ENCODE measurements at regions not wholly inside any gene's neighbourhood (a gene's known extent, or its start where the extent isn't known, plus 50 kb on each side); places are given as distances from the start of the nearest gene placed in this dataset.

DNA sequence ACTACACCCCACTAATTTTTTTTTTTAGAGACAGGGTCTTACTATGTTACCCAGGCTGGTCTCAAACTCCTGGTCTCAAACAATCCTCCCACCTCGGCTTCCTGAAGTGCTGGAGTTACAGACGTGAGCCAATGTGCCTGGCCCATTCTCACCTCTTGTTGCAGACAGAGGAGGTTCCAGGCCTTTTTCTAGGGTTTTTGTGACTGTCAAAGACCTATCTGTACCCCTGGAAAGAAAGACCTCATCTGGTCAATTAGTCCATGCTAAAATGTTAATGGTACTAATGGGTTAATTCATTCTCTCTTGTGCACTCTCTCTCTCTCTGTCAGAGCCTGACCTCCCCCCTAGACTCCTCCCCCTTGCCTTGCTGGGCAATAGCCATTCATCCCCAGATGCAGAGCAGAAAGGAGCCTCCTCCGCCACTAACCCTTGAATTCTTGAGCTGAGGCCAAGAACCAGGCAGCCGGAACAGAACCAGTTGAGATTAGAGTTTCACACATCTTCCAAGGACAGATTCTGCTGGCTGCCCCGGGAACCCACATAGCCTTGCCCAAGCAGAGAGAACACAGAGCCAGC, 209.7 kb downstream of the SKIDA1 start:
- DNase-seq, result no peak

DNA sequence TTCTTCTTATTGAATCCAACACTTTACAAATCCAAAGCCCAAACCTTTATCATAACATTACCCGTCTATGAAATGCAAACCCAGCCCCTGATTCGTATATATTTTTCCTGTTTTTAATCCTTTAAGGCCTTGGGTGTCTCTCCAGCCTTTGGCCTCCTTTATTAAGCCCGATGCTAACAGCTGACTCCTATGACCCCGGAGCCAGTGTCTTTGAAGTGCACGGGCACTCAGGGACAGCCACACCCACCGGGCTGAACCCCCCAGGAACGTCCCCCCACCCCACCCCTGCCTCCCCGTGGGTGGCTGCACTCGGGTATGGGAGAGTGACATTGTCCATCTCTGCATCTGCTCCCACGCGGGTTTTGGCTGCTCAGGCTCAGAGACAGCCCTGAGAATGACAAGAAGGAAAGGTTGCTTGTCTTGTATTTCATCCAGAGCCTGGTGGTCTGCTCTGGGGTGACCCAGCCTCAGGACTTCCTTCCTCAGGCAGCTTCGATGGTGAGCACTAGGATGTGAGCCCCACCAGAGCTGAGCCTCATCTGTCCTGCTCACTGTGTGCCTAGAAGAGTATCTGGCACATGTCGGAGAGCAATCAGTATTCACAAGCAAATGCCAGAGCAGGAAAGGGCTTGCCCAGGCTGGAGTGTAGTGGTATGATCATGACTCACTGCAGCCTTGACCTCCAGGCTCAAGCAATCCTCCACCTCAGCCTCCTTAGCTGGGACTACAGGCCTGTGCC, 210.4 kb downstream of the SKIDA1 start:
- no peak for DNase-seq

DNA sequence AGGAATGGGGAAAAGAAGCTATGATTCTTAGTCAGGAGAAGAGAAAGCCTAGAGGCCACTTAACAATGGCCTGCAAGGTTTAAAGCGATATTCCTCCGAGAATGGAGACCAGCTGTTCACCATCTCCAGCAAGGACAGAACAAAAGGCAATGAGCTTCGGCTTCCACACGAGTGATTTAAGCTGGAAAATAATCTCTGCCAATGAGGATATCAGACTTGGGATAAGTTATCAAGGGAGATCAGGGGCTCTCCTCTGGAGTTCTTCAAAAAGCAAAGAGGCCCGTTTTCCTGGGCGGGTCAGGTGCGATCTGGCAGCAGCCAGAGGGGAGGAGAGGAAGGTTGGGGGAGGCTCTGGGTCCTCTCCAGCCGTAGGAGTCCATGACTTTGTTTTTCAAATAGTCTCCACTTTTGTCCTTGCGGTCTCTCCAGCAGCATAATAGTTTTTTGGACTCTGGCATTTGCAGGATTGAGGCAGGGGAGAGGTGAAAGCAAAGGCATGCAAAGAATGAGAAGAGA, 211.3 kb downstream of the SKIDA1 start:
- no peak for DNase-seq

DNA sequence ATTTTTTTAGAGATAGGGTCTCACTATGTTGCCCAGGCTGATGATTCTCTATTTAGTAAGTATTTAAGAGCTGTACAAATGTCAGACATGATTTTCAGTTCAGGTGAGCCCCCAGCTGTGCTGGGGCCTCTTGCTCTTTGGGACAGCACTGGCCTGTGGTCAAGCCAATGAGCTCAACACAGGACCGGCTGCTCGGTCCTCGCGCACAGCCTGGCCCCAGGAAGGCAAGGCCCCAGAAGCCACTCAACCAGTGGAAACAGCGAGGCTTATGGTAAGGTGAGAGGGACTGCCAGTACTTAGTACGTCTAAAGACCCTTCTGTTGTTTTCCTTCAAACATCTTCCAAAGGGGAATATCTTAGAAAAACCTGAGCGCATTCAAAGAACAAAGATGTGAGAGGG, 211.8 kb downstream of the SKIDA1 start:
- DNase-seq, result no peak

DNA sequence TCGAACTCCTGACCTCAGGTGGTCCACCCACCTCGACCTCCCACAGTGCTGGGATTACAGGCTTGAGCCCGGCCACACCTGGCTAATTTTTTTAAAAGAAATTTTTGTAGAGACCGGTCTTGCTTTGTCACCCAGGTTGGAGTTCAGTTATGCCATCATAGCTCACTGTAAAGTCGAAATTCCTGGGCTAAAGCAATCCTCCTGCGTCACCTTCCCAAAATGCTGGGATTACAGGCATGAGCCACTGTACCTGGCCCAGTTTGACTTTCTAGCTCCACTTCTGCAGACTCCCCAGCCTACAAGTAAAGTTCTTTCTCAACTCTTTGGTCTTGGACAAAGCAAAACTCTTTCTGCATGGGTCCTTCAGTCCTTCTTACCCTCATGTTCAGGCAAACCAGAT, 214.1 kb downstream of the SKIDA1 start:
- no peak for DNase-seq

DNA sequence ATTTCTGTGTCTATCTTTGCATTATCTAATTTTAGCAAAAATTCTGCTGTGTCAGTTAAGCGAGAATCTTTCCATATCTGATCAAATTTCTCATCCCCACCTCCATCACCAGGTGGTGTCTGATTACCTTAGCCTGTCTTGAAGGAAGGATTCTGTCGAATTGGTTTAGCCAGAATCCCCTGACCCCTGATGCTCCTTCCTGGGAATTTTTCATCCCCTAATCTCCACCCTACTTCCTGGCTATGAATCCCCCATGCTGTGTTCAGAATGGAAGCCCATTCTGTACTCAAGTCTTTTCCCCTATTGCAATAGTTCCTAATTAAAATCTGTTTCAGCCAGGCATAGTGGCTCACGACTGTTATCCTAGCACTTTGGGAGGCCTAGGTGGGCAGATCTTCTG, 216.1 kb downstream of the SKIDA1 start:
- no peak for DNase-seq

DNA sequence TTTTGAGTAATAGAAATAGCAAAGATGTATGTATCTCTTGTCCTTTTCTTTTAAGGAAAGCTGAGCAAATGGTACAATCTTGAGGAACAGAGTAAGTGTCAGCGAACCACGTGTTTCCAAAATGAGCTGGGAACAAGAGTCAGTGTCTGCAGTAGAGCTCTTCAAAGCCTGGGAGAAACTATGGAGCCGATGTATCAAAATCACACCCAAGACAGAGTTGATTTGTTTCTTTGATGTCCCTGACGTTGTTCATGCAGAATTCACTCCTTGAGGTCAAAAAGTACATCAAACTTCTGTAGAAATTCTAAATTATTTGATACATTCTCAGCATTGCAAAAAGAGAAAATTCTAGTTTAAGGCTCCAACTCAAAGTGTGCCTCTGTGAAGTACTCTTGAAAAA, 216.5 kb downstream of the SKIDA1 start:
- DNase-seq, result no peak

DNA sequence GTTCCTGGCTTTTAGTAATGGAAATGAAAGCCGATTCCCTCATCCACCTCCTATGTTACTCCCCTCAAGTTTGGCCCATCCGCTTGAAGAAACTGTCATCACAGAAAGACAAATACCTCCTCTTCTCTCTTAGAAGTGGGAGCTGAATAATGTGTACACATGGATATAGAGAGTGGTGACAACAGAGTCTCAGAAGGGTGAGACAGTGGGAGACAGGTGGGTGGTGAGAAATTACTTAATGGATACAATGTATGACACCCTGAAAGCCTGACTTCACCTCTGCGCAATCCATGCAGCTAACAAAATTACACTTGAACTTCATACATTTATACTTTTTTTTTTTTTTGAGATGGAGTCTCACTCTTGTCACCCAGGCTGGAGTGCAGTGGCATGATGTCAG, 217.5 kb downstream of the SKIDA1 start:
- DNase-seq, result no peak

DNA sequence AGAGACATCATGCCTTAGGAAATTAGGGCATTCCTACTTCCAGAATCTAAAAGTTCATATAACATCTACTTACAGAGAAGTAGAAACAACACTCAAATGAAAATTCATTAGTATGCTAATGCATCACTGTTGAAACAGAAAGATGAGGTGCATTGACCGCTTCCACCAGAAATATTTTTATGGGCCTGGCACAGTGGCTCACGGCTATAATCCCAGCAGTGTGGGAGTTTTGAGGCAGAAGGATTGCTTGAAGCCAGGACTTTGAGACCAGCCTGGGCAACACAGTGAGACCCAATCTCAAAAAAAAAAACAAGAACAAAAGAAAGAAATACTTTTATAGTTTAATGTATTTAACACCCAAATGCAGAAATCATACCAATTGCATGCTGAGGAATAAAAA, 220.9 kb downstream of the SKIDA1 start:
- DNase-seq, result no peak

DNA sequence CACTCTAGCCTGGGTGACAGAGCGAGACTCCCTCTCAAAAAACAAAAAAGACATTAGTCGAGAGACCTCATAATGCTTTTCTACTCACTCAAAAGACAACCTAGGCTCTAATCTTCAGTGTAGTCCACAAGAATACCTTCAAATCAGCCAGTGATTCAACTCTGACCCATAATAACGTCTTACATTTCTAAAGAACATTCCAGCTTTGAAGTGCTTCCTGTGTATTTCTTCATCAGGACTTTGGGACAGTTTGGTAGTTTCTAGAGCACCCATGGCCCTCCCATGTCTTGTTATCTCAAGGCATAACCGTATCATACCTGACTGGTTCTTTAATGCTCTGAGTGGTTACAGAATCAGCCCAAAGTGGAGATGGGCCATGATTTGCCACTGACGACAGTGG, 221.3 kb downstream of the SKIDA1 start:
- DNase-seq, result no peak

DNA sequence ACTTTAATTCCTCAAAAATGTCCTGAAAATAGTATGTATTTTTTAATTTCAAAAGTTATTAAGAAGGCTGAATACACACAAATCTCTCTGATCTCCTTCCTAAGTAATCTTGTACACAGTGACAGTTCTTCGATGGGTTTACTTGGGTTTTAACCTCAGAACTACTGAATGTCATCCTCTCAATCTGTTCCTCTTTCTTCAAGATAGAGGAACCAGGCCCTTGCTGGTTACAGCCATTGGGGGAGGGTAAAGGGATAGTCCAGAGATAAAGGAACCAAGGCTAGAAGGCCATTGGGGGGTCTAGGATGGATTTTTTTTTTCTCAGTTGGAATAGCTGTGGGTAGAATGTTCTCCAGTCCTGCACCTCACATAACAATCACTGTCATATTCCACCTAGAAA, 224.9 kb downstream of the SKIDA1 start:
- DNase-seq, result no peak

DNA sequence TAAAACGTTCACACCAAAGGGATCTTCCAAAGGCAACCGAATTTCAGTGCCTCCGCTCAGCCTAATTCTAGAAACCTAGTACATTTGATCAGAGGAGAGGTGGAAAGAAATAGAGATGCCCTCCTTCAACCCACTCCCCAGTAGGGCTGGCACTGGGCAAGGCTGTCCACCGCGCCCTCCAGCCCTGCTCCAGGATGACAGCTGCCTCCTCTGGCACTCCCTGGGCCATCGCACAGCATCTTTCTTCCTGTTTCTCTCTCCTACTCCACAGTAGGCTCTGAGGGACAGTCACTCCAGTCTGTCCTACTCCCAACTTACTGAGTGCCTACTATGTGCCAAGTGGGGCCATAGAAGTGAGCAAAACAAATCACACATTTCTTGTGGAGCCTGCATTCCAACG, 226.2 kb downstream of the SKIDA1 start:
- DNase-seq, result no peak

DNA sequence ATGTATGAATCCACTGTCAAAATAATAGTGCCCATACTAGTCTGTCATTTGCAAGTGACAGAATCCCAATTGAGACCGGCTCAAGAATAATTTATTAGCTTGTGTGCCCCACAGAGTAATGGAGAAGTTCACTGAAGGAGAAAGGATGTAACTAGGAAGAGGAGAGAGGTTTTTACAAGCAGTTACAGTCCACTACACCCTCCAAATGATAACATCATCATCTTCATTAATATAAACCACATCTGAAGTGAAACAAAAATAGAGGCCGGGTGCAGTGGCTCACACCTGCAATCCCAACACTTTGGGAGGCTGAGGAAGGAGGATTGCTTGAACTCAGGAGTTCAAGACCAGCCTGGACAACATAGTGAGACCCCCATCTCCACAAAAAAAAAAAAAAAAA, 226.8 kb downstream of the SKIDA1 start:
- DNase-seq, result no peak

DNA sequence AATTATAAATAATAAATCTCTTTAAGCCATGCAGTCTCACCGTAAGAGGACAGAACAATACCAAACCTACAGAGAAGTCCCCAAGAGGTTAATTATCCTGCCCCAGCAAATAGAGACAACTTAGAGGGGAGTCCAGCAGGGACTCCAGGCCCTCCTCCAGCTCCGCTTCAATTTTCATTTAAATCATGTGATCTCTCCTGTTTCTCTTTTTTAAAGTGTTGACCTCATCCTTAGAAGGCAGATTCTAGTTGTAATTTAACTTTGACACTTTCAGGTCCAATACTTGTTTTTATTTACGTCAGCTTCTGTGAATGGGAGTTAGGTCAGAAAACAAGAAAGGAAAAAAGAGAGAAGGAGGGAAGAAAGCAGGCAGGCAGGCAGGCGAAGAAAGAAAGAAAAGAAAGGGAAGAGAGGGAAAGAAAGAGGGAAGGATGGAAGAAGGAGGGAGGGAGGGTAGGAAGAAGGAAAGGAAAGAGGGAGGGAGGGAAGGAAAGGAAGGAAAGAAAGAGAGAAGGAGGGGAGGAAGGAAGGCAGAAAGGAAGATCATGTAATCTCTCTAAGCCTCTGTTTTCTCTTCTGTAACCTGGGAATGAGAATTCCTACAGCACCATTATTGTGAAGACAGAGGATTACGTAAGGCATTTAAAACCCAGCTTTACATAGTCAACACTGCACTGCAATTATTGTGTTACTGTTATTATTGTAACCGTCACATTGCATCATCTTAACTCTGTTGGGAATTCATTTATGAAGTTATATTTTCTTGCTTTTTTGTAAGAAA, 227.7 kb downstream of the SKIDA1 start:
- DNase-seq, result no peak

DNA sequence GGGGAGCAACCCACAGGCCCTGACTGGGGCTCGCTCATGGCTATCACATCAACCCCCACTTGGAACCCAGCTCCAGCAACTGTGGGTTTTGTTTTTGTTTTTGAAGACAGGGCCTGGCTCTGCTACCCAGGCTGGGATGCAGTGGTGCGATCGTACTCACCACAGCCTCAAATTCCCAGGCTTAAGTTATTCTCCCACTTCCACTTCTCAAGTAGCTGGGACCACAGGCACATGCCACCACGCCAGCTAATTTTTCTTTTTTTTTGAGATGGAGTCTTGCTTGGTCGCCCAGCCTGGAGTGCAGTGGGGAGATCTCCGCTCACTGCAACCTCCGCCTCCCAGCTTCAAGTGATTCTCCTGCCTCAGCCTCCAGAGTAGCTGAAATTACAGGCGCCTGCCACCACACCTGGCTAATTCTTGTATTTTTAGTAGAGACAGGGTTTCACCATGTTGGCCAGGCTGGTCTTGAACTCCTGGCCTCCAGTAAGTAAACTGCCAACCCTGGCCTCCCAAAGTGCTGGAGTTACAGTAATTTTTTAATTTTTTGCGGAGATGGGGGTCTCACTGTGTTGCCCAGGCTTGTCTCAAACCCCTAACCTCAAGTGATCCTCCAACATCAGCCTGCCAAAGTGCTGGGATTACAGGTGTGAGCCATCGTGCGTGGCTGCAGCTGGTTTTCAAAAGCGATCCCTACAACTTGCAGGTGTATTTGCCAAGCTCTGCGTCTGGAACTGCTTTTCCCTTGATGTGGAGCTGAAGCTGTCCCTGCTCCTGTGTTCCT, 228.7 kb downstream of the SKIDA1 start:
- DNase-seq, result no peak

DNA sequence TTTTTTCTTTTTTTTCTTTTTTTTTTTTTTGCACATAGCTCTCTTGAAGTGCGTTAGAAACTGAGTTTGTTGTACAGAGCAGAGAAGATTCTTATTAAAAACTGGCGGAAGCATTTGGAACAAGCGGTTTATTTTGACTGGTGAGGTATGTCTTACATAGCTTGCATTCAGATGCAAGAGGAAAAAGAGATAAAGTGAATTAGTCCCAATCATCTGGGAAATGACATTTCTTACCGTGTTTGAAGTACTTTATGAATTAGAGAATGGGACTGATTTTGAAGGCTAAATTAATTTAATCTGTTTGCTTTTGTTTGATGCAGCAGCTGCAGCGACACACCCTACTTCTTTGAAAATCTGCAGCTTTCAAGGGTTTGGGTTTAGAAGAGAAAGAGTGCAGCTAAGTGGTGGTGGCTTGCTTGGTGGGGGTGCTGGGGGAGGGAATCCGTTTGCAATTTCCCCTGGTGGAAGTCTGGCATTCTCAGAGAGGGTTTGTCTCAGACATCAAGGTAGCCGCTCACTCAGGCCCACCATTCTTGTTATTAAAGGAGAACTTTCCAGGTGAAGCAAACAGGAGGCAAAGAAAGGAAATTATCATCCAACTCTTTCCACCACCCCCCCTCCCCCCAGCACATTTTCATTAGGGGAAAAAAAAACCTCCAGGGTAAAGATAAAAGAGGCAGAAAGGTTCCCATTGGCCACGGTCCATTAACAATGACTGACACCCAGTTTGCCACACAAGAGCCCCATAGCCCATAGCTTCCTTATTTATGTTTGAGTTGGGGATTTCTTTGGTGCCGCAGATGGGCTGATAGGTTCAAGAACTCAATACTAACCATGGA, 231.7 kb downstream of the SKIDA1 start:
- DNase-seq, result no peak

DNA sequence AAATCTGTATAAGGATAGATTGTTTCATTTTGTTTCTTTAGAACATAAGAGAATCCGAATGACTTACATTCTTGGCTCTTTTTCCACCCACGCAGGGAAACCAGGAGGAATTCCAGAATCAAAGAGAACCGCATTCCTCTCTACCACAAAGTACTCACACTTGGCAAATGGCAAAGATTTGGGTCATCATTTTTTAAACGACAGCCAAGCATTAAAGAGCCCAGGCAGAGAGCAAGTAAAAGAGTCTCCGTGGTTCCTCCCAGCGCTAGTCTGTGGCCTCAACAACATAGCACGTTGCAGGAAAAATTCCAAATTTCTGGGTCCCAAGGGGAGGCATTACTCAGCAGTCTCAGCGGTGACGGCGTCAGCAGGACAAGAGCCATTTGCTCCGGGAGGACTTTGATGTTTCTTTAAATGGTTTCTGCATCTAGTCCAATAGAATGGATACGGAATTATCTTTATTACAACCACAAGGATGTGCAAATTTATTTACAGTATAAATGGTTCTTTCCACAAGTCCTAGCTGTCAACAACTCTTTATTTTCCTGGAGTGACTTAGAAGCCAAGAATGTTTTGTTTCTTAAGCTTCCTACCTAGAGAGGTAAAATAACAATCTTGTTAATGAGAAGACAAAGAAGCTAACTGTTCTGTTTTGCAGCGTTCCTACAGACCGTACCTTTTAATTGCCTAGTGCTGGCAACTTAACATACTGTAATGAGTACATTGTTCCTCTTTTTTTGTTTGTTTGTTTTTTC, 232.5 kb downstream of the SKIDA1 start:
- no peak for DNase-seq

DNA sequence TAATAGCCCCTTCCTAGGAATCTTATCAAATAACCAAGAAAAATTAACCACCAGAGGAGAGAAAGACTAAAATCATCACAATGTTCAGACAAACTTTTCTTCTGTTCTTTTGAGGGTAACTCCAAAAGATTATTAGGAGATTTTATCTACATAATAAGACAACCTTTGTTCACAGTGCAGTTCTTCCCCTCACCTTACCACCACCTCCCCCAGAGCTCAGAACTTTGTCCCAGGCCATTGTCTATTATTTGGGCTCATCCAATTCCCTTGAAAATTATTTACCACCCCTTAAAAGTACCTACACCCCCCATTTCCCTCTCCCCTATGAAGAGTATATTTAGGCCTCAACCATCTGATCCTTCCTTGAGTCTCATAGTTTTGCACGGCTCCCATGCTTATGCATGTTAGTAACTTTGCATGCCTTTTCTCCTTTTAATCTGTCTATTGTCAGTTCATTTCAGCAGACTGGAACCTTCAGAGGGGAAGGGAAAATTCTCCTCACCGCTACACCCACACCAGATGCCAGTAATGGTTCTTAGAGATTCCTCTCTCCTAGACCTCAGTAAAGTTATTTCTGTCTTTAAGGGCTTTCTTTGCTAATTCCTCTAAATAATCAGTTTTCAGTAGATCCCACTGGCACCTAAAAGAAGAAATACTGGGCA, 234.9 kb downstream of the SKIDA1 start:
- no peak for DNase-seq

DNA sequence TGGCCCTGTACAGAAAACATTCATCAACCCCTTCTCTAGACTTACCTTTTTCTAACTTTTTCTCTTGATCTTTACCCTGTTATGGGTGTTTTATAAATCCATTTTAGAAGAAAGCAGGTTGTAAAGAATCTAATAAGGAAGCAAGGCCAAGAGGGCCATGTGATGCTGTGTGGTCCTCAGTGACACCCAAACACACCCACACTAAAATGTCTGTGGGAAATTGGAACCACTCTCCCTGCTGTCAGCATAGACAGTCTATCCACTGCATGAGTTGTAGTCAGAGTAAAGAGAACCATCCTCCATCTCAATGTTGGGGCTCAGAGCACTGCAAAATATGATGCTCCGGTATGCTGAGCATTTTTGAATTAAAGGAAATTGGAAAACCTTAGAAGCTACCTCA, 235.5 kb downstream of the SKIDA1 start:
- no peak for DNase-seq

DNA sequence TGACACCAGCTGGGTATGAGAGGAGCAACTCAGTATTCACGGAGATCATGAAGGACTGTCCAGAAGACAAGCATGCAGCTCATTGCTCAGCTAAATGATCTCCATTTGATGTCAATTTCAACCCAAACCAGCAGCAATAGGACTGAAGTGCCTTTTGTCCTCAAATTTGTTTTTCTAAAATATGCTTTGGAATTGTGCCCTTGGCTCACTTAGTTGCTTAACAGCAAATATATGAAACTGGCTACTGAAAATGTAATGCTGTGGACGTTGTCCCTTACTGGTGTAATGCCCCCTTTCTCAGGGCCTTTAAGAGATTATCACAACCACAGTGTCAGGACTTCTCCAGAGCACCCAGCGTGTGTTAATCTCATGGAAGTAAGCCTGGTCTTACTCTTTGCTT, 236.2 kb downstream of the SKIDA1 start:
- DNase-seq, result no peak

DNA sequence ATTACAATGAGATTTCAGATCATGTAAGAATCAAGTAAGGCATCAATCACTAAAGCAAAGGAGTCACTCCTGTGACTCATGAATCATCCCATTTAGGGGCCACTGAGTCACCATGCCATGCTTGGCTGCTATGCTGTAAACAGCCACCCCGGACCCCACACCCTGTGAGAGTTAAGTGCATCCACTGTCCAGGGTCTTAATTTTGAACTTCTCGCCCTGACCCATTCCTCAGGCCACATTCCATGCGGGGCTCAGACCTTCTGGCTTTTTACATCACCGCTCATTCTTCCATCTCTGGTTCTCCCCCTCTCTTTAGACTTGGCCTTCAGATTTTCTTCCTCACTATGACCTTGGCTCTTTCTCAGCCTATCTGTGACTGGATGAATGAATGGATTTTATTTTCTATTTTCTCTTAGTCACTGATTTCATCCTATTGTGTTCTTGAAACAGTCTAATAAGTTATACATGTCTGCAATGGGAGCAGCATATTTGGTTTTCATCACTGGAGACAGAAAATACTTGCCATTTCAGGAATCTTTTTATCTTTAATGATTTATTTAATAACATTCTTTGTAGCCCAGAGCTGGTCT, 239.6 kb downstream of the SKIDA1 start:
- DNase-seq, result no peak

All from NCI-H187 treated with DMSO at 0.1 percent for 48 hours (cell line).